ENCODE measurements at regions not wholly inside any gene's neighbourhood (a gene's known extent, or its start where the extent isn't known, plus 50 kb on each side); places are given as distances from the start of the nearest gene placed in this dataset.

GRCh38 chr10:130661419-130661818 is 525.2 kb downstream of the GLRX3 start:
- no peak for TF ChIP-seq PKNOX1 (IDR thresholded peaks at IDR 0.05)
- no peak for TF ChIP-seq LEF1 (IDR thresholded peaks at IDR 0.05; ENCODE audit: borderline replicate concordance)
- TF ChIP-seq ELF4 (IDR thresholded peaks at IDR 0.05) = no peak
- TF ChIP-seq SP1 (IDR thresholded peaks at IDR 0.05) = no peak
- no peak for TF ChIP-seq FOXA1 (IDR thresholded peaks at IDR 0.05)
- TF ChIP-seq SUZ12 (IDR thresholded peaks at IDR 0.05) = no peak
- TF ChIP-seq ZNF384 (IDR thresholded peaks at IDR 0.05) = no peak
- TF ChIP-seq FOXK2 (IDR thresholded peaks at IDR 0.05) = no peak
- no peak for TF ChIP-seq NFRKB (IDR thresholded peaks at IDR 0.05)
- no peak for TF ChIP-seq FOXM1 (IDR thresholded peaks at IDR 0.05; ENCODE audit: borderline replicate concordance)
- TF ChIP-seq BHLHE40 (IDR thresholded peaks at IDR 0.05; ENCODE audit: borderline replicate concordance) = no peak

Data from HEK293T (cell line).